GM12891 (cell line): ENCODE measurements at regions not wholly inside any gene's neighbourhood (a gene's known extent, or its start where the extent isn't known, plus 50 kb on each side); places are given as distances from the start of the nearest gene placed in this dataset.
"Not testable (repeated sequence)": the region's sequence is repeated elsewhere in the genome, so short reads cannot be mapped to it uniquely, and the experiment has no call there.

ENCODE experiments used
- POLR2A ChIP-seq: IDR thresholded peaks from 2 replicates; pipeline ENCODE4 v1.6.1; 2011; ENCODE audit warnings: low read depth, low read length, control low read depth
- POLR2AphosphoS5 ChIP-seq: IDR thresholded peaks from 2 replicates; pipeline ENCODE4 v1.6.1; 2011; ENCODE audit warnings: low read depth, low read length, control low read depth
- SPI1 ChIP-seq: IDR thresholded peaks from 2 replicates; pipeline ENCODE4 v1.6.1; 2011; ENCODE audit warnings: low read depth, low read length, control low read depth

DNA sequence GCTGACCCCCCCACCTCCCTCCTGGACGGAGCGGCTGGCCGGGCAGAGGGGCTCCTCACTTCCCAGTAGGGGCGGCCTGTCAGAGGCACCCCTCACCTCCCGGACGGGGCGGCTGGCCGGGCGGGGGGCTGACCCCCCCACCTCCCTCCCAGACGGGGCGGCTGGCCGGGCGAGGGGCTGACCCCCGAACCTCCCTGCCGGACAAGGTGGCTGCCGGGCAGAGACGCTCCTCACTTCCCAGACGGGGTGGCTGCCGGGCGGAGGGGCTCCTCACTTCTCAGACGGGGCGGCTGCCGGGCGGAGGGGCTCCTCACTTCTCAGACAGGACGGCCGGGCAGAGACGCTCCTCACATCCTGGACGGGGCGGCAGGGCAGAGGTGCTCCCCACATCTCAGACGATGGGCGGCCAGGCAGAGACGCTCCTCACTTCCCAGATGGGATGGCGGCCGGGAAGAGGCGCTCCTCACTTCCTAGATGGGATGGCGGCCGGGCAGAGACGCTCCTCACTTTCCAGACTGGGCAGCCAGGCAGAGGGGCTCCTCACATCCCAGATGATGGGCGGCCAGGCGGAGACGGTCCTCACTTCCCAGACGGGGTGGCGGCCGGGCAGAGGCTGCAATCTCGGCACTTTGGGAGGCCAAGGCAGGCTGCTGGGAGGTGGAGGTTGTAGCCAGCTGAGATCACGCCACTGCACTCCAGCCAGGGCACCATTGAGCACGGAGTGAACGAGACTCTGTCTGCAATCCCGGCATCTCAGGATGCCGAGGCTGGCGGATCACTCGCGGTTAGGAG is 66.2 kb upstream of the PAPPA2 start:
- TF ChIP-seq POLR2A, SPI1, POLR2AphosphoS5: not testable (repeated sequence)
